ENCODE measurements at regions not wholly inside any gene's neighbourhood (a gene's known extent, or its start where the extent isn't known, plus 50 kb on each side); places are given as distances from the start of the nearest gene placed in this dataset.
"Not testable (repeated sequence)": the region's sequence is repeated elsewhere in the genome, so short reads cannot be mapped to it uniquely, and the experiment has no call there.

- DNase-seq (ENCODE audit: low read depth), result no peak
These were observed 71.1 kb downstream of the FAM50B start for GRCh38 chr6:3920321-3920720.

GRCh38 chr6:3921663-3922062 lies 72.5 kb downstream of the FAM50B start:
- no peak for DNase-seq (ENCODE audit: low read depth)

DNA sequence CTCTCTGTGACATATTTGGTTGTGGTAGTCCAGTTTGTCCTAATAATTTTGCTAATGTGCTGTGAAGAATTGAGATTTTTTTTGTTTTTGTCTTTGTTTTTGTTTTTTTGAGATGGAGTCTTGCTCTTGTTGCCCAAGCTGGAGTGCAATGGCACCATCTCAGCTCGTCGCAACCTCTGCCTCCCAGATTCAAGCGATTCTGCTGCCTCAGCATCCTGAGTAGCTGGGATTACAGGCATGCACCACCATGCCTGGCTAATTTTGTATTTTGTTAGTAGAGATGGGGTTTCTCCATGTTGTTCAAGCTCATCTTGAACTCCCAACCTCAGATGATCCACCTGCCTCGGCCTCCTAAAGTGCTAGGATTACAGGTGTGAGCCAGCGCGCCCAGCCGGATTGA lies 73.4 kb downstream of the FAM50B start:
- DNase-seq (ENCODE audit: low read depth), result not testable (repeated sequence)

DNA sequence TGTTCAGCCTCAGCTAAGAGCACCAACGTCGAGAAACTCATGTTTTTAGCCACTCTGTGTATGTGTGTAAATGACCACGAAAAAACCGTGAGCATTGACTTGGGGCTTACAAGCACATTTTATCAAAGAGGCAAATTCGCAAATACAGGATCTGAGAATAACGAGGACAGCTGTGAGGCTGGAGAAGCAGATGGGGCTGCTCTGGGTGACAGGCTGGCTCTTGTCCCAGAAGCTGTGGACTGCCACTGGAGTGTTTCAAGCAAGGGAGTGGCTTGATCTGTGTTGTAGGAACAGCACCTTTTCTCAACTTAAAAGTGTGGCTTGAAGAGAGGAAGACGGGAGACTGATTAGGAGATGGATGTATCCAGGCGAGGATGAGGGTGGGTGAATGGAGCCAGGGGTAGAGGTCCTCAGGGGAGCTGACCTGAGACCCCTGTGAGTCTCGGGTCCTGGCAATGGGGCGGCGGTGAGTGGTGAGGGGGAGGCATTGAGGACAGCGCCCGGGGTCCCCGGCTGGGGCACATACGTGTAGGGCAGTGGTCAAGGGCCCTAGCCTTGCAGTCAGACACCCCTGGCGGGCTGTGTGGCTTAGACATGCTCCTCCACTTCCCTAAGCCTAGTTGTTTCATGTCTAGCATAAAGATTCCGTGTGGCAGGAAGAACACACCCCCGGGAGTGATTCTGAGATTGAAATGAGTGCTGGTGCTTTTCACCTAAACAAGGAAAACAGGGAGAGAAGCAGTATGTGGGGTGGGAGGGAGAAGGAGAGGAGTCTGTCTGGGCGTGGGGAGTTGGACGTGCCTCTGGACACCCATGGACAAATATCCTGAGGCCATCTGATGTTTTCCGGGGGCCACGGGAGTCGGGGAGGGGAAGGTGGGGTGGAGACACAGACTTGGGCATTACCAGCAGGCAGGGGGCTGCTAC lies 76.3 kb downstream of the FAM50B start:
- not testable (repeated sequence) for DNase-seq (ENCODE audit: low read depth)

DNA sequence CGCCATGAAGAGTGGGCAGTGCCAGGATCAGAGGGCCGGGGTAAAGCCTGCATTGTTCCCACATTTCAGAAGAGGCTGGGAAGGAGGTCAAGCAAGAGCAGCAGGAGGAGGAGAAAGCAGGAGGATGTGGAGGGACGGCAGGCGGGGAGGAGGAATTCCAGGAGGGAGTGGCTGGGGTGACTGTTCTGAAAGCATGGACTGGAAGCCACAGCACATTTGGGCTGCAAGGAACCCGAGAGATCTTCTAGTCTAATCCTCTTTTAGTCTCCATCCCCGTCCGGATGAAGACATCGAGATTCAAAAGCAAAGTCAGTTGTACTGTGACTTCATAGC lies 76.9 kb downstream of the FAM50B start:
- no peak for DNase-seq (ENCODE audit: low read depth)

DNA sequence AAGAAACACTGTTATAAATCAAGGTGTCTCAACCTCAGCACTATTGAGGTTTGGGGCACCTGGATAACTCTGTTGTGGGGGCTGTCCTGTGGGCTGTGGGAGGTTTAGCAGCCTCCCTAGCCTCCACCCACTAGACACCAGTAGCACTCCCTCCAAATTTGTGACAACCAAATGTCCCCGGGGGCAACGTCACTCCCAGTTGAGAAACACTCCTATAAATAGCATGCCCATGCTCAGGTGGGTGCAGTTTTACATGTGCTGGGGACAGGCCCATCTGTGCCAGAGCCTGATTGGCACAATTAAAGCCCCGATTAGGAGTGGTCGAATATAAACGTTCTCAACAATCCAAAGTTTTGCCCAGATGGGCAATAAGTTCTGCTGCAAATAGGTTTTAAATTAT lies 78.9 kb downstream of the FAM50B start:
- no peak for DNase-seq (ENCODE audit: low read depth)

DNA sequence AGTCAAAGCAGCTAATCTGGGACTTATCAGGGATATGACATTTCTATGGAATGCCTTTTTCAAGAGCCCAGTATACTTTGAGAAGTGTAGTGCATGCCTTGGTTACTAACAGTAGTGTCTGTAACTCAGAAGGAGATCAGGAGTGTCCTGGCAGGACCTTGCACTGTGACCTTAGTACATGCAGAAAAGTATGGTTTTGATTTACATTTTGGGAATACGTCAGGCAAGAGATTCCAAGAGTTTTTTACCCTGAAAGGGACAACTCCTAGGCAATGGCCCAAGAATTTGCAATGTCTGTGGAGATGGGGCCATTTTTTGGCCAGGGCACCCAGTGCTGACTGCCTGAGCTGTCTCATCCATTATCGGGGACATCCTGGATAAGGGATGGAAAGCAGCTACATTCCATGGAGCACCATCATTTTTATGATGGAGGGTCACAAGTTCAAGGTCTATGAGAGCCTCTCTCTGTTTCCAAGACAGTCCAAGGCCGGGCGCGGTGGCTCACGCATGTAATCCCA lies 80.2 kb downstream of the FAM50B start:
- no peak for DNase-seq (ENCODE audit: low read depth)

- DNase-seq (ENCODE audit: low read depth), result no peak
These were observed 88.3 kb downstream of the FAM50B start for GRCh38 chr6:3937438-3937837.

GRCh38 chr6:3938715-3939367 lies 89.7 kb downstream of the FAM50B start:
- no peak for DNase-seq (ENCODE audit: low read depth)

DNA sequence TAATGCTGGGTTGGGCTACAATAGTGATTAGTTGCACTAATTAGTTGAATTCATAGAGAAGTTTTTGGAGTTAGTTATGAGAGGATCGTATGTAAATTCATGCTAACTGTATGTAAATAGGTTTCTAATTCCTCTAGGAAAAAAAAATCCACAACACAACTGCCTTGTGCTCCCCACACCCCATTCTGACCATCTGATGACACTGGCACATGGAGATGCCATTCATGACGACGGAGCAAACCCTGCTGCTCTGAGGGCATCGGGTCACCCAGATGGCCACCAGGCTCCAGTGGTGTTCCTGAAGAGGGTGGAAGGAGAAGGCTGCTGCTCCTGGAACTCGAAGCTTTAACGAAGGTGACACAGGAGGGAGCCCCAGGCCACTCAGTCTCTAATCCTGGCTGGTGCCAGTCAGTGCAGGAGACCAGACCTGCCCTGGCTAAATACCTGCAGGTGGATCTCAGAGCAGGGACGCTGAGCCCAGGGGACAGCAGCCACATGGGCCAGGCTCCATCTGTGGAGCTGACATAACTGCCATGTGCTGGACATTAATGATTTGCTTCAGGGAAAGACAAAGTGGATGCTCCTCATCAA lies 90.3 kb downstream of the FAM50B start:
- DNase-seq (ENCODE audit: low read depth), result no peak

DNA sequence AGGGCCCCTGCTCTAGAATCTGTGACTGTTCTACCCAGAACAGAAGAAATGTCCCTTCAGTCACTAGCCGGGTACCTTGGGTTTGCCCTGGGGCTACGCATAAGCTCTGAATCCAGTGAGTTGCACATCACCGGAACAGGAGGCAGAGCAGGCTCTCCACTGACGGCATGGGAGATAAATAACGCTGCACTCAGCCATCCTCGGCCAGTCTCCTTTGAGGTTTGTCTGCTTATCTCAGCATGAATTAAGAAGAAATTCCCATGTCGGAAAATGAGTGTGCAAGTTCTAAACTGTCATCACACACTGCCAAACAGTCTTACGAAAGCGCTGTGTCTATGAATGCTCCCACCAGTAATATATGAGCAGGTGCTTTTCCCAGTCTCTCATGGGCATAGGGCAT lies 90.8 kb downstream of the FAM50B start:
- DNase-seq (ENCODE audit: low read depth), result no peak

GRCh38 chr6:3940703-3941102 lies 91.5 kb downstream of the FAM50B start:
- DNase-seq (ENCODE audit: low read depth), result no peak

DNA sequence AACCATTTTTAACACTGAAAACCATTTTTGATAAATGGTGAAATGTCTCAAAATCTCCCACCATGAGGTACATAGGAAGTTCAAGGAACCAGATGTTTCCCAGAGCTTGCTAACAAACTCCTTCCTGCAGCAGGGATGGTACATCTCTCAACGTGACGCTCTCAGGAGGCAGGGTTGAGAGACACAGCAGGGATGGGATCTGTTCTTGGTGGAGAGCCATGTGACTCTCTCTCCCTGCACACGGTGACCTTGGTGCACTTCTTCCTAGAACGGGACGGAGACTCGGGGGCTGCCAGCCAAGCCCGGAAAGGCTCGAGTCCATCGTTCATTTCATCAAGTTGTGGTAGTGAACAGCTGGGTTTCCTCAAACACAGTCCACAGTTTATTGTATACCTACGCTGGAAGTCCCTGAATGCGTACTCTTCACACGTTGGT lies 94.2 kb downstream of the FAM50B start:
- no peak for DNase-seq (ENCODE audit: low read depth)

DNA sequence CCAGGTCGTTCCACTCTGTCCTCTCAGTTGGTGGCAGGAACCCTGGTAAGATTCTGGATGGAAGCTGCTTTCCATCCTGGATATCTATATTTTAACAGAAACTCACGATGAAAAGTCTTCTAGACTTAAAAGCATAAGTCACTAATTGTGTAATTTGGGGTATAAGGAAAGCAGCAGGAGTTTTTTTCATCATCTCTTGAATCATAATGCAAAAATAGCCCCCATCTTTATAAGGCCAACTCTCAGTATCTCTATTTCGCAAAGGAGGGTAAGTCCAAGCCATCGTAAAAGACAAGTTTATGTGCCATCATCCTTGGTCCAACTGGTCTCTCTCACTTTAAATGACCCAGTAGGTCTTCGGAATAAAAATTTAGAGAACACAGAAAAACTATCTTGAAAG lies 95.1 kb downstream of the FAM50B start:
- no peak for DNase-seq (ENCODE audit: low read depth)

GRCh38 chr6:3946778-3947177 lies 97.6 kb downstream of the FAM50B start:
- DNase-seq (ENCODE audit: low read depth), result no peak

GRCh38 chr6:3948866-3949265 lies 99.7 kb downstream of the FAM50B start:
- no peak for DNase-seq (ENCODE audit: low read depth)

- no peak for DNase-seq (ENCODE audit: low read depth)
These were observed 100.3 kb downstream of the FAM50B start for GRCh38 chr6:3949521-3949920.

DNA sequence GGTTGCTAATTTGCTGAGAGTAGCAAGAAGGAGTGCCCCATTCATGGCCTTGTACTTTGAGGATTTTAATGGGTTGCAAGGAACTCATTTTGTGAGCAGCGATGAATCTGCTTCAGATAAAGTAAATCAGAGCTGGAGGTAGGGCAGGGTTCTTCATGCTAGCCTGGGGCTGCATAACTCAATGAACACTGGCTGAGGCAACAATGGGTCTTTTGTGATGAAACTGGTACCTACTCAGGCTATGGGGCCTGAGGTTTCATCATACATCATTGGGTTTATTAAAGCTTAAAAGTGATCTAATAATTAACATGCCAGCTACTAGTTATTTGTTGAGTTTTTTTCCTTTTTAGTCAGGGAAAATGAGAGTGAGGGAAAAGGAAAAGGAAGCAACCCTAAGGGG lies 106.9 kb downstream of the FAM50B start:
- DNase-seq (ENCODE audit: low read depth), result no peak

DNA sequence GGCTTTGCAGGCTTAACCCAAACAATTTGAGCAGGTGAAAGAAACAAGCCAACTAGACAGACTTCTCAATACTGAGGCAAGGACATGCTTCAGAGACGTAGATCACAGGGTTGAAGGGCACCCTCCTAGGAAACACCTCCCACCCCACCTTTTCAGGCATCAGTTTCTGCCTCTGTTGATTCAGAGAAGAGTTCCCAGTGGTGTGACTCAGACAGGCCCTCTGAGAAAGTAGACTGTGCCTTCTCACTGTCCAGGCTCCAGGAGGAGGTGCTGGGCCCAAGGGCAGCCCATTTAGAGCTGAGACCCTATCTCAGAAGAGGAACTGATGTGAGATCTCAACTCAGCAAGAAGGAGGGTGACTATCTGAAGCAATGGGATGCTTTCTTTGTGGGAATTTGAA lies 108.1 kb downstream of the FAM50B start:
- DNase-seq (ENCODE audit: low read depth), result no peak

DNA sequence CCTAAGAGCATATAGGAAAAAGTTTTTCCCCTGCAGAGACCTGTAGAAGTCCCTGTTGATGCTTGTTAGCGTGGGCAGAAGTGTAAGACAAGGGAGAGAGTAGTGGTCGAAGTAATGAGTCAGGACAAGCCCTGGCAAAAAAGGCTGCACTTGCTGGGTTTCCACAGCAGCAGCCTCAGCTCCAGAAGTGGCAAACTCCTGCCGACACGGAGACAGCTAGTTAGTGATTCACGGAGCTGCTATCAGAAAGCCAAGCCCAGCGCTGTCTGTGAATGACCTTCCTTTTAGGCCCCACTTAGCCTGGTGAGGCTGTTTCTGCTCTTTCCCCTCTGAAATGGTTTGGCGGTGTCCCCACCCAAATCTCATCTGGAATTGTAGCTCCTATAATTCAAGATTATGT lies 109.1 kb downstream of the FAM50B start:
- no peak for DNase-seq (ENCODE audit: low read depth)

- DNase-seq (ENCODE audit: low read depth), result no peak
These were observed 110.2 kb downstream of the FAM50B start for GRCh38 chr6:3959385-3959784.

GRCh38 chr6:3960754-3961361 lies 111.7 kb downstream of the FAM50B start:
- no peak for DNase-seq (ENCODE audit: low read depth)

Measured in forelimb muscle (tissue), 1 donor.